ENCODE measurements at regions not wholly inside any gene's neighbourhood (a gene's known extent, or its start where the extent isn't known, plus 50 kb on each side); places are given as distances from the start of the nearest gene placed in this dataset.
"Not testable (repeated sequence)": the region's sequence is repeated elsewhere in the genome, so short reads cannot be mapped to it uniquely, and the experiment has no call there.

DNA sequence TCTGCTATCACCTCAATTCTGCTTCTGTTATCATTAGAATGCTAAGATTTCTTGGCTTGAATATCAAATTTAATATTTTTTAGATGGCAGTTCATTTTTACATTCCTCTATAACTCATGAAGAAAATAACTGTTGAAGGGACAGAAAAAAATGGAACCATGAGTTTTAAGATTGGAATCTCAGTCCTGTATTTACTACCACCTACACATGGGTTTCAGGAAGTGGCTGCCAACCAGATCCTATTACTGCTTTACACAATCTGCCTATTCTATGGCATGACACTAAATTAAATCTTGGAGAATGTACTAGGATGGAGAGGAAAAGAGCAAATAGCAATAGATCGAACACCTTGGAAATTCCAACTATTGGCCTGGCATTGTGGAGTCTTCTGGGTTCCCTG is 140.8 kb downstream of the DUSP6 start:
- Histone ChIP-seq H3K4me1 (ENCODE audit: control insufficient read depth, insufficient read depth, low read length) (peaks cover 10% of the 10 kb centered on the region), H3K9me3 (ENCODE audit: control insufficient read depth, insufficient read depth, low read length) (no peaks in the 10 kb centered on the region), H3K9ac (ENCODE audit: low read depth, low read length) (no peak overlapping the region), H3K4me3 (ENCODE audit: low read depth, low read length) (no peak overlapping the region), H3K27me3 (ENCODE audit: control insufficient read depth, insufficient read depth, low read length) (no peaks in the 10 kb centered on the region), H3K36me3 (ENCODE audit: control insufficient read depth, insufficient read depth, low read length) (no peaks in the 10 kb centered on the region), H3K27ac (ENCODE audit: low read depth, low read length) (no peak overlapping the region)

DNA sequence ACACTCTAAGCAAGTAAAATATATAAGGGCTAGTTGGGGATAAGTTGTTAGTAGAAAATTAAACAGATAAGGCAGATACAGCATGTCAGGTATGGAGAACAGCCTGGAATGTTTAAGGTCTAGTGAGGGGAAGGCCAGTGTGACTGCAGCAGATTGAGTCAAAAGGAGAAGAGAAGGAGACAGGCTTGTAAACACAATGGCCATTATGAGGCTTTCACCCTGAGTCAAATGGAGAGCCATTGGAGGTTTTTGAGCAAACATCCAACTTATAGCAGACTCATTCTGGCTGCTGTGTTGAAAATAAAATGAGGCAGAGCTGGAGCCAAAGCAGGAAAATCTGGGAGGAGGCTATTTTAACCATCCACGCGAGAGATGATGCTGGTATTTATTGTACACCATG is 142.0 kb downstream of the DUSP6 start:
- no peak overlapping the region for H3K27ac ChIP-seq (ENCODE audit: low read depth, low read length)
- no peak overlapping the region for H3K4me3 ChIP-seq (ENCODE audit: low read depth, low read length)
- no peak overlapping the region for H3K9ac ChIP-seq (ENCODE audit: low read depth, low read length)
- no peaks in the 10 kb centered on the region for H3K36me3 ChIP-seq (ENCODE audit: control insufficient read depth, insufficient read depth, low read length)
- peaks cover 10% of the 10 kb centered on the region for H3K4me1 ChIP-seq (ENCODE audit: control insufficient read depth, insufficient read depth, low read length)
- H3K27me3 ChIP-seq (ENCODE audit: control insufficient read depth, insufficient read depth, low read length) = no peaks in the 10 kb centered on the region
- H3K9me3 ChIP-seq (ENCODE audit: control insufficient read depth, insufficient read depth, low read length) = no peaks in the 10 kb centered on the region

GRCh38 chr12:89208661-89209096 is 143.6 kb downstream of the DUSP6 start:
- H3K27ac ChIP-seq (ENCODE audit: low read depth, low read length) = no peak overlapping the region

GRCh38 chr12:89206390-89206789 is 145.9 kb downstream of the DUSP6 start:
- Histone ChIP-seq H3K4me1 (ENCODE audit: control insufficient read depth, insufficient read depth, low read length) (peaks cover 10% of the 10 kb centered on the region), H3K4me3 (ENCODE audit: low read depth, low read length) (no peak overlapping the region), H3K9ac (ENCODE audit: low read depth, low read length) (no peak overlapping the region), H3K27ac (ENCODE audit: low read depth, low read length) (no peak overlapping the region), H3K36me3 (ENCODE audit: control insufficient read depth, insufficient read depth, low read length) (no peaks in the 10 kb centered on the region), H3K27me3 (ENCODE audit: control insufficient read depth, insufficient read depth, low read length) (no peaks in the 10 kb centered on the region), H3K9me3 (ENCODE audit: control insufficient read depth, insufficient read depth, low read length) (no peaks in the 10 kb centered on the region)

More at GRCh38 chr12:89208661-89209096, 143.6 kb downstream of the DUSP6 start:
- peaks cover 10% of the 10 kb centered on the region for H3K4me1 ChIP-seq (ENCODE audit: control insufficient read depth, insufficient read depth, low read length)
- H3K27me3 ChIP-seq (ENCODE audit: control insufficient read depth, insufficient read depth, low read length) = no peaks in the 10 kb centered on the region
- H3K4me3 ChIP-seq (ENCODE audit: low read depth, low read length) = no peak overlapping the region
- H3K9me3 ChIP-seq (ENCODE audit: control insufficient read depth, insufficient read depth, low read length) = no peaks in the 10 kb centered on the region
- no peak overlapping the region for H3K9ac ChIP-seq (ENCODE audit: low read depth, low read length)
- H3K36me3 ChIP-seq (ENCODE audit: control insufficient read depth, insufficient read depth, low read length) = no peaks in the 10 kb centered on the region

GRCh38 chr12:89205517-89205916 is 146.8 kb downstream of the DUSP6 start:
- no peak overlapping the region for H3K27ac ChIP-seq (ENCODE audit: low read depth, low read length)
- no peak overlapping the region for H3K9ac ChIP-seq (ENCODE audit: low read depth, low read length)
- no peaks in the 10 kb centered on the region for H3K36me3 ChIP-seq (ENCODE audit: control insufficient read depth, insufficient read depth, low read length)
- H3K9me3 ChIP-seq (ENCODE audit: control insufficient read depth, insufficient read depth, low read length) = no peaks in the 10 kb centered on the region
- peaks cover 10% of the 10 kb centered on the region for H3K4me1 ChIP-seq (ENCODE audit: control insufficient read depth, insufficient read depth, low read length)
- no peaks in the 10 kb centered on the region for H3K27me3 ChIP-seq (ENCODE audit: control insufficient read depth, insufficient read depth, low read length)
- H3K4me3 ChIP-seq (ENCODE audit: low read depth, low read length) = no peak overlapping the region

DNA sequence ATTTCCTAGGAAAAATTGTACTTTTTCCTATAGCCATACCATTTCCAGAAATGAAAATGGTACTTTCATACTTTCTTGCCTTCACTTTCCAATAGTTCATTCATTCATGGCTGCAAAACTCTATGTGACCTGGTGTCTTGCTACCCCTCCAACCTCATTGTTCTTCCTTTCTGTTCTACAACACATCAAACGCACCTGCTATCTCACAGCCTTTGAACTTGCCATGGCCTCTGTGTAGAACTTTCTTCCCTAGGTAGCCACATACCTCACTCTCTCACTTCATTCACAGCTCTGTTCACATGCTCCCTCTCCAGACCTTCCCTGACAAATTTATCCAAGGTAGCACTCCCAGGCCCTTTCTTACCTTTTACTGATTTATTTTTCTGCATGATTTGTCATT is 149.2 kb downstream of the DUSP6 start:
- Histone ChIP-seq H3K4me3 (ENCODE audit: low read depth, low read length) (no peak overlapping the region), H3K4me1 (ENCODE audit: control insufficient read depth, insufficient read depth, low read length) (no peaks in the 10 kb centered on the region), H3K9ac (ENCODE audit: low read depth, low read length) (no peak overlapping the region), H3K27ac (ENCODE audit: low read depth, low read length) (no peak overlapping the region), H3K27me3 (ENCODE audit: control insufficient read depth, insufficient read depth, low read length) (no peaks in the 10 kb centered on the region), H3K9me3 (ENCODE audit: control insufficient read depth, insufficient read depth, low read length) (no peaks in the 10 kb centered on the region), H3K36me3 (ENCODE audit: control insufficient read depth, insufficient read depth, low read length) (no peaks in the 10 kb centered on the region)

DNA sequence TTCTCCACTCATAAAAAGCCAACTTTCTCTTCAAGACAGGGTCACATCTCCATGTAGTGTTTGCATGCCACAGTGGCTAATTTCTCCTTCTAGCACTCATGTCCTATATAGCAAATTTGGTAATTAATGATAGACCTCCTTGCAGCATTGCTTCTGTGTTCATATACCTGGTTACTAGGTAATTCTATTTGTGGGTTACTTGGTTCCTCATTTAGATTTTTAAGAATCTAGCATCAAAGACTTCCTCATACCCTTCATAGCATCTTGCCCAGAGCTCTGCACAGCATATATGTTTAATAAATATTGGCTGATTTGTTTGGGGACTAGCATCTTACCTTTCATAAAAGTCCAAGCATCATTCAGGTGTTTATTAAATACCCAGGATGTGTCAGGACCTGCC is 152.1 kb downstream of the DUSP6 start:
- Histone ChIP-seq H3K36me3 (ENCODE audit: control insufficient read depth, insufficient read depth, low read length) (no peaks in the 10 kb centered on the region), H3K27ac (ENCODE audit: low read depth, low read length) (no peak overlapping the region), H3K4me3 (ENCODE audit: low read depth, low read length) (no peak overlapping the region), H3K27me3 (ENCODE audit: control insufficient read depth, insufficient read depth, low read length) (no peaks in the 10 kb centered on the region), H3K9me3 (ENCODE audit: control insufficient read depth, insufficient read depth, low read length) (no peaks in the 10 kb centered on the region), H3K9ac (ENCODE audit: low read depth, low read length) (no peak overlapping the region), H3K4me1 (ENCODE audit: control insufficient read depth, insufficient read depth, low read length) (no peaks in the 10 kb centered on the region)

GRCh38 chr12:89195470-89195869 is 156.8 kb downstream of the DUSP6 start:
- no peaks in the 10 kb centered on the region for H3K36me3 ChIP-seq (ENCODE audit: control insufficient read depth, insufficient read depth, low read length)
- H3K27me3 ChIP-seq (ENCODE audit: control insufficient read depth, insufficient read depth, low read length) = no peaks in the 10 kb centered on the region

DNA sequence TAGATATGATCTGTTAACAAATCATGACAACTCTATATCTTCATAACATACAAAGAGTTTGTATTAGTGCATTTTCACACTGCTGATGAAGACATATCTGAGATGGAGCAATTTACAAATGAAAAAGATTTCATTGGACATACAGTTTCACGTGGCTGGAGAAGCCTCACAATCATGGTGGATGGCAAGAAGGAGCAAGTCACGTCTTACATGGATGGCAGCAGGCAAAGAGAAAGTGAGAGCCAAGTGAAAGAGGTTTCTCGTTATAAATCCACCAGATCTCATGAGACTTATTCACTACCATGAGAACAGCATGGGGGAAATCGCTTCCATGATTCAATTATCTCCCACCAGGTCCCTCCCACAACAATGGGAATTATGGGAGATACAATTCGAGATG is 157.6 kb downstream of the DUSP6 start:
- H3K36me3 ChIP-seq (ENCODE audit: control insufficient read depth, insufficient read depth, low read length) = no peaks in the 10 kb centered on the region

More at GRCh38 chr12:89195470-89195869, 156.8 kb downstream of the DUSP6 start:
- no peak overlapping the region for H3K9ac ChIP-seq (ENCODE audit: low read depth, low read length)
- H3K9me3 ChIP-seq (ENCODE audit: control insufficient read depth, insufficient read depth, low read length) = no peaks in the 10 kb centered on the region
- no peak overlapping the region for H3K27ac ChIP-seq (ENCODE audit: low read depth, low read length)
- no peak overlapping the region for H3K4me3 ChIP-seq (ENCODE audit: low read depth, low read length)
- H3K4me1 ChIP-seq (ENCODE audit: control insufficient read depth, insufficient read depth, low read length) = no peaks in the 10 kb centered on the region

GRCh38 chr12:89192429-89192828 is 159.9 kb downstream of the DUSP6 start:
- Histone ChIP-seq H3K36me3 (ENCODE audit: control insufficient read depth, insufficient read depth, low read length) (no peaks in the 10 kb centered on the region), H3K4me1 (ENCODE audit: control insufficient read depth, insufficient read depth, low read length) (no peaks in the 10 kb centered on the region), H3K9me3 (ENCODE audit: control insufficient read depth, insufficient read depth, low read length) (no peaks in the 10 kb centered on the region), H3K9ac (ENCODE audit: low read depth, low read length) (no peak overlapping the region), H3K27me3 (ENCODE audit: control insufficient read depth, insufficient read depth, low read length) (no peaks in the 10 kb centered on the region), H3K27ac (ENCODE audit: low read depth, low read length) (no peak overlapping the region), H3K4me3 (ENCODE audit: low read depth, low read length) (no peak overlapping the region)

More for the DNA sequence above, 157.6 kb downstream of the DUSP6 start:
- no peak overlapping the region for H3K27ac ChIP-seq (ENCODE audit: low read depth, low read length)
- no peaks in the 10 kb centered on the region for H3K4me1 ChIP-seq (ENCODE audit: control insufficient read depth, insufficient read depth, low read length)
- H3K27me3 ChIP-seq (ENCODE audit: control insufficient read depth, insufficient read depth, low read length) = no peaks in the 10 kb centered on the region
- H3K9me3 ChIP-seq (ENCODE audit: control insufficient read depth, insufficient read depth, low read length) = no peaks in the 10 kb centered on the region
- H3K9ac ChIP-seq (ENCODE audit: low read depth, low read length) = no peak overlapping the region
- H3K4me3 ChIP-seq (ENCODE audit: low read depth, low read length) = no peak overlapping the region

- not testable (repeated sequence) for H3K36me3 ChIP-seq (ENCODE audit: control insufficient read depth, insufficient read depth, low read length); H3K4me1 ChIP-seq (ENCODE audit: control insufficient read depth, insufficient read depth, low read length); H3K27me3 ChIP-seq (ENCODE audit: control insufficient read depth, insufficient read depth, low read length); H3K9ac ChIP-seq (ENCODE audit: low read depth, low read length); H3K4me3 ChIP-seq (ENCODE audit: low read depth, low read length); H3K9me3 ChIP-seq (ENCODE audit: control insufficient read depth, insufficient read depth, low read length); H3K27ac ChIP-seq (ENCODE audit: low read depth, low read length)
Observed at GRCh38 chr12:89191597-89191996, 160.7 kb downstream of the DUSP6 start.

GRCh38 chr12:89189448-89189847 is 162.9 kb downstream of the DUSP6 start:
- H3K4me1 ChIP-seq (ENCODE audit: control insufficient read depth, insufficient read depth, low read length) = no peaks in the 10 kb centered on the region
- H3K4me3 ChIP-seq (ENCODE audit: low read depth, low read length) = no peak overlapping the region
- H3K9ac ChIP-seq (ENCODE audit: low read depth, low read length) = no peak overlapping the region
- no peaks in the 10 kb centered on the region for H3K36me3 ChIP-seq (ENCODE audit: control insufficient read depth, insufficient read depth, low read length)
- H3K27me3 ChIP-seq (ENCODE audit: control insufficient read depth, insufficient read depth, low read length) = no peaks in the 10 kb centered on the region
- H3K9me3 ChIP-seq (ENCODE audit: control insufficient read depth, insufficient read depth, low read length) = no peaks in the 10 kb centered on the region
- no peak overlapping the region for H3K27ac ChIP-seq (ENCODE audit: low read depth, low read length)
